ENCODE measurements at regions not wholly inside any gene's neighbourhood (a gene's known extent, or its start where the extent isn't known, plus 50 kb on each side); places are given as distances from the start of the nearest gene placed in this dataset.
A peak's percentile ranks its signal among the peaks of the same experiment; 100 is the strongest.
"Not testable (repeated sequence)": the region's sequence is repeated elsewhere in the genome, so short reads cannot be mapped to it uniquely, and the experiment has no call there.

- Mint-ChIP-seq H3K27ac (no peak overlapping the region), H3K4me3 (no peak overlapping the region), H3K27me3 (ENCODE audit: insufficient read depth) (no peaks in the 10 kb centered on the region), H3K36me3 (ENCODE audit: low read depth) (peaks cover 3% of the 10 kb centered on the region), H3K4me1 (ENCODE audit: low read depth) (no peaks in the 10 kb centered on the region), H3K9me3 (peaks cover 29% of the 10 kb centered on the region)
- intact Hi-C loops (cut with micrococcal nuclease): no loop called here
- no peak for DNase-seq (ENCODE audit: low spot score)
These were observed 236.4 kb upstream of the ZFP64 start for GRCh38 chr20:52427960-52428359.

GRCh38 chr20:52426856-52427255 is 235.3 kb upstream of the ZFP64 start:
- no peaks in the 10 kb centered on the region for H3K4me1 Mint-ChIP-seq (ENCODE audit: low read depth)
- peaks cover 27% of the 10 kb centered on the region for H3K9me3 Mint-ChIP-seq
- H3K36me3 Mint-ChIP-seq (ENCODE audit: low read depth): peaks cover 3% of the 10 kb centered on the region
- no peak overlapping the region for H3K4me3 Mint-ChIP-seq
- DNase-seq (ENCODE audit: low spot score): no peak
- no peaks in the 10 kb centered on the region for H3K27me3 Mint-ChIP-seq (ENCODE audit: insufficient read depth)
- intact Hi-C loops (cut with micrococcal nuclease): no loop called here
- H3K27ac Mint-ChIP-seq: no peak overlapping the region

GRCh38 chr20:52425701-52426100 is 234.1 kb upstream of the ZFP64 start:
- Mint-ChIP-seq H3K9me3 (peaks cover 17% of the 10 kb centered on the region), H3K27ac (no peak overlapping the region), H3K36me3 (ENCODE audit: low read depth) (peaks cover 3% of the 10 kb centered on the region), H3K4me3 (no peak overlapping the region), H3K27me3 (ENCODE audit: insufficient read depth) (no peaks in the 10 kb centered on the region), H3K4me1 (ENCODE audit: low read depth) (no peaks in the 10 kb centered on the region)
- no peak for DNase-seq (ENCODE audit: low spot score)
- intact Hi-C loops (cut with micrococcal nuclease): no loop called here

- Mint-ChIP-seq H3K27me3 (ENCODE audit: insufficient read depth) (no peaks in the 10 kb centered on the region), H3K27ac (no peak overlapping the region), H3K4me1 (ENCODE audit: low read depth) (no peaks in the 10 kb centered on the region), H3K9me3 (peaks cover 19% of the 10 kb centered on the region), H3K36me3 (ENCODE audit: low read depth) (peaks cover 3% of the 10 kb centered on the region), H3K4me3 (no peak overlapping the region)
- DNase-seq (ENCODE audit: low spot score): no peak
- intact Hi-C loops (cut with micrococcal nuclease): no loop called here
These were observed 233.7 kb upstream of the ZFP64 start for GRCh38 chr20:52425253-52425652.

GRCh38 chr20:52424357-52424942 is 232.9 kb upstream of the ZFP64 start:
- H3K4me3 Mint-ChIP-seq; intact Hi-C loops (cut with micrococcal nuclease); H3K27me3 Mint-ChIP-seq (ENCODE audit: insufficient read depth); H3K27ac Mint-ChIP-seq; H3K36me3 Mint-ChIP-seq (ENCODE audit: low read depth); H3K4me1 Mint-ChIP-seq (ENCODE audit: low read depth); DNase-seq (ENCODE audit: low spot score): not testable (repeated sequence)
- peaks cover 25% of the 10 kb centered on the region for H3K9me3 Mint-ChIP-seq

DNA sequence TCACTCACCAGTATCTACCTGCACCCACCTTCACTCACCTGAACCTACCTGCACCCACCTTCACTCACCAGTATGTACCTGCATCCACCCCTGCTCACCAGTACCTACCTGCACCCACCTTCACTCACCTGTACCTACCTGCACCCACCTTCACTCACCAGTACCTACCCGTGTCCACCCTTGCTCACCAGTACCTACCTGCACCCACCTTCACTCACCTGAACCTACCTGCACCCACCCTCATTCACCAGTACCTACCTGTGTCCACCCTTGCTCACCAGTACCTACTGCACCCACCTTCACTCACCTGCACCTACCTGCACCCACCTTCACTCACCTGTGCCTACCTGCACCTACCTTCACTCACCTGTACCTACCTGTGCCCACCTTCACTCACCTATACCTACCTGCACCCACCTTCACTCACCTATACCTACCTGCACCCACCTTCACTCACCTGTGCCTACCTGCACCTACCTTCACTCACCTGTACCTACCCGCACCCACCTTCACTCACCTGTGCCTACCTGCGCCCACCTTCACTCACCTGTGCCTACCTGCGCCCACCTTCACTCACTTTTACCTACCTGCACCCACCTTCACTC is 232.1 kb upstream of the ZFP64 start:
- intact Hi-C loops (cut with micrococcal nuclease); H3K4me1 Mint-ChIP-seq (ENCODE audit: low read depth); H3K27me3 Mint-ChIP-seq (ENCODE audit: insufficient read depth); H3K36me3 Mint-ChIP-seq (ENCODE audit: low read depth); H3K4me3 Mint-ChIP-seq; DNase-seq (ENCODE audit: low spot score): not testable (repeated sequence)
- H3K9me3 Mint-ChIP-seq: peaks cover 25% of the 10 kb centered on the region
- peak overlapping the region; percentile 38 for H3K27ac Mint-ChIP-seq

GRCh38 chr20:52422574-52423336 is 231.2 kb upstream of the ZFP64 start:
- no peak overlapping the region for H3K4me3 Mint-ChIP-seq
- no peak overlapping the region for H3K27ac Mint-ChIP-seq
- intact Hi-C loops (cut with micrococcal nuclease): no loop called here
- H3K9me3 Mint-ChIP-seq: peaks cover 30% of the 10 kb centered on the region
- no peaks in the 10 kb centered on the region for H3K4me1 Mint-ChIP-seq (ENCODE audit: low read depth)
- H3K27me3 Mint-ChIP-seq (ENCODE audit: insufficient read depth): no peaks in the 10 kb centered on the region
- H3K36me3 Mint-ChIP-seq (ENCODE audit: low read depth): no peaks in the 10 kb centered on the region
- no peak for DNase-seq (ENCODE audit: low spot score)

DNA sequence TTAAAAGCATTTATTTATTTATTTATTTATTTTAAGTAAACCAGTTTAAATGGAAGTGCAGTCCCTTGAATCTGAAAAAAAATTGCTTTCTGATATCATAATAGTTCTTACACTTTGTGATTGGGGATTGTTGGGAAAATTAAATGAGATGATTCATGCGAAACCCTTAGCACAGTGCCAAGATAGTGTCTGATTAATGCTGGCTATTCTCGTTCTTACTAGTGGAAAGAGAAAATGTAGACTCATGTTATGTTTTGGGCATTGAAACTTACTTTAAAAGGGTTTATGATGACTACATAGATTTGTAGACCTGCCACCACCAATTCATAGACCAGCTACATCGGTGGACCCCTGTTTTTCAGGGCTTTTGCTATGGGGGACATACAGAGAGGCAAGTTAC is 229.2 kb upstream of the ZFP64 start:
- no peak overlapping the region for H3K27ac Mint-ChIP-seq
- no peaks in the 10 kb centered on the region for H3K27me3 Mint-ChIP-seq (ENCODE audit: insufficient read depth)
- intact Hi-C loops (cut with micrococcal nuclease): no loop called here
- H3K4me3 Mint-ChIP-seq: no peak overlapping the region
- H3K9me3 Mint-ChIP-seq: peaks cover 27% of the 10 kb centered on the region
- DNase-seq (ENCODE audit: low spot score): no peak
- no peaks in the 10 kb centered on the region for H3K36me3 Mint-ChIP-seq (ENCODE audit: low read depth)
- H3K4me1 Mint-ChIP-seq (ENCODE audit: low read depth): no peaks in the 10 kb centered on the region

DNA sequence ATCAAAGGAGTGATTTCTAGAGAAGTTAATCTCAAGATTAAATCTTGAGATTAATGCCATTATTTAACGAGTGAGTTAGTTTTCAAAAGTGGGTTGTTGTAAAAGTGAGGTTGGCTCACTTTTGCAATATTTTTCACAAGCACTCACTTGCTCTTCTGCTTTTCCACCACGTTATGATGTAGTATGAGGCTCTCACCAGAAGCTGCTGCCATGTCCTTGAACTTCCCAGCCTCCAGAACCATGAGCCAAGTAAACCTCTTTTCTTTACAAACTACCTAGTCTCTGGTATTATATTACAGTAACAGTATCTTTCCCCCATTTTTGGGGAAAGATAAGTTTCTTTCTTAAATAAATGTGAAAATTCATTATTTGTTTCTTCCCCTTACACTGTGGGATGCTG is 227.6 kb upstream of the ZFP64 start:
- intact Hi-C loops (cut with micrococcal nuclease): no loop called here
- peaks cover 24% of the 10 kb centered on the region for H3K9me3 Mint-ChIP-seq

GRCh38 chr20:52416953-52417352 is 225.4 kb upstream of the ZFP64 start:
- Mint-ChIP-seq H3K36me3 (ENCODE audit: low read depth) (no peaks in the 10 kb centered on the region), H3K4me3 (no peak overlapping the region), H3K4me1 (ENCODE audit: low read depth) (no peaks in the 10 kb centered on the region), H3K27ac (no peak overlapping the region), H3K9me3 (peaks cover 34% of the 10 kb centered on the region), H3K27me3 (ENCODE audit: insufficient read depth) (no peaks in the 10 kb centered on the region)
- DNase-seq (ENCODE audit: low spot score): no peak
- intact Hi-C loops (cut with micrococcal nuclease): no loop called here

More for the DNA sequence above, 227.6 kb upstream of the ZFP64 start:
- H3K4me3 Mint-ChIP-seq: no peak overlapping the region
- H3K4me1 Mint-ChIP-seq (ENCODE audit: low read depth): no peaks in the 10 kb centered on the region
- H3K36me3 Mint-ChIP-seq (ENCODE audit: low read depth): no peaks in the 10 kb centered on the region
- no peaks in the 10 kb centered on the region for H3K27me3 Mint-ChIP-seq (ENCODE audit: insufficient read depth)
- H3K27ac Mint-ChIP-seq: no peak overlapping the region
- DNase-seq (ENCODE audit: low spot score): no peak

DNA sequence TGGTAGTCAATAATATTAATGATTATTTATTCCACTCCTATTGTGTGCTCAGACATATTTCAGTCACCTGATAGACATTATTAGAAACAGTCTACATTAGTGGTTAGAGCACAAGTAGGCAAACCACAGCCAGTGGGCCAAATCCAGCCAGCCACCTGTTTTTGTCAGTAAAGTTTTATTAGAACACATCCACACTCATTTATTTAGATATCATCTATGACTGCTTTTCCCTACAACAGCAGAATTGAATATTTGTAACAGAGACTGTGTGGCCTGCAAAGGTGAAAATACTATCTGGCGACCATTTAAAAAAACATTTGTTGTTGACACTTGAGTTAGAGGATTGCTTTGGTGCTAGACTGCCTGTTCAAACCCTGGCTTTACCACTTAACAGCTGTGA is 220.0 kb upstream of the ZFP64 start:
- no peak for DNase-seq (ENCODE audit: low spot score)
- Mint-ChIP-seq H3K36me3 (ENCODE audit: low read depth) (peaks cover 3% of the 10 kb centered on the region), H3K4me3 (no peak overlapping the region), H3K27me3 (ENCODE audit: insufficient read depth) (no peaks in the 10 kb centered on the region), H3K9me3 (peaks cover 13% of the 10 kb centered on the region), H3K4me1 (ENCODE audit: low read depth) (peaks cover 29% of the 10 kb centered on the region), H3K27ac (no peak overlapping the region)
- intact Hi-C loops (cut with micrococcal nuclease): loop anchor here (5.0 kb wide), 2 partner anchors 736 to 806 kb away; no protein-coding TSS in a partner anchor

- DNase-seq (ENCODE audit: low spot score): no peak
- intact Hi-C loops (cut with micrococcal nuclease): loop anchor here (5.0 kb wide), 2 partner anchors 737 to 807 kb away; no protein-coding TSS in a partner anchor
- H3K27ac Mint-ChIP-seq: peak overlapping the region; percentile 66
- no peaks in the 10 kb centered on the region for H3K27me3 Mint-ChIP-seq (ENCODE audit: insufficient read depth)
- H3K4me3 Mint-ChIP-seq: peak overlapping the region; percentile 53
- peaks cover 19% of the 10 kb centered on the region for H3K9me3 Mint-ChIP-seq
- H3K36me3 Mint-ChIP-seq (ENCODE audit: low read depth): peaks cover 3% of the 10 kb centered on the region
- peaks cover 37% of the 10 kb centered on the region for H3K4me1 Mint-ChIP-seq (ENCODE audit: low read depth)
These were observed 219.2 kb upstream of the ZFP64 start for GRCh38 chr20:52410731-52411234.

DNA sequence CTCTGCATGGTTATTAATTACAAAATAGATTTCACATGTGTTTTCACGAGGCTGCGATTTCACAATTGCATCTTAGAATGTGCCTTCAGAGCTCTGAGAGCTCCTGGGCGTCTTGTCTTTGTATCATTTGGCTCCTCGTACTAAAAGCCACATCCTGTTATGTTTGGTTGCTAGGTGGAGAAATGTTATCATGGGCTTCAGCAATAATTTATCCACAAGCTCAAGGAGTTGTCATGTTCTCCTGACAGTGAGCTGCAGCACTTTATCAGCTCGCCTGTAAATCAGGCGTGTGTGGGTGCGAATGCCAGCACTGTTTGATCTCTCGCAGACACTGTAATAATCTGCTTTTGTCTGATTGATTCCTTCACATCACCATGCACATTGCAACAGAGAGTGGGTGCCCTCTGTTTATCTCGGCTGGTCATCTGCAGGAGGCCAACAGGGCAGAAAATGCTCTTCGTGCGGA is 218.6 kb upstream of the ZFP64 start:
- intact Hi-C loops (cut with micrococcal nuclease): loop anchor here (5.0 kb wide), 2 partner anchors 737 to 807 kb away; no protein-coding TSS in a partner anchor
- Mint-ChIP-seq H3K4me3 (peak overlapping the region; percentile 53), H3K4me1 (ENCODE audit: low read depth) (peaks cover 43% of the 10 kb centered on the region)

More for the DNA sequence above, 218.6 kb upstream of the ZFP64 start:
- Mint-ChIP-seq H3K36me3 (ENCODE audit: low read depth) (peaks cover 3% of the 10 kb centered on the region), H3K27me3 (ENCODE audit: insufficient read depth) (no peaks in the 10 kb centered on the region), H3K27ac (peak overlapping the region; percentile 66), H3K9me3 (peaks cover 19% of the 10 kb centered on the region)
- DNase-seq (ENCODE audit: low spot score): peak; percentile 38

All from activated T-helper 1 cell treated with anti-CD3 and anti-CD28 coated beads, Interleukin-12 subunit alpha, Interleukin-12 subunit beta, Interleukin-2, Interleukin-4 antibody, amounts not matched to agents 30 ng/mL and 10 ng/mL and 1 ng/mL, durations not matched to agents 14 hours and 24 hours and 36 hours (primary cell).